GM12878 (cell line): ENCODE measurements at regions not wholly inside any gene's neighbourhood (a gene's known extent, or its start where the extent isn't known, plus 50 kb on each side); places are given as distances from the start of the nearest gene placed in this dataset.

Source experiments
- ATAC-seq: fragments of 200-7000 bp; cut with Tn5 transposase; 3 replicates; pipeline ENCODE4 v1.9.1; 2020; ENCODE audit warnings: mild to moderate bottlenecking, moderate library complexity
- BruUV-seq: library from RNA; stranded (reverse); fragments of 400-500 nt; replicated peaks from 2 replicates; lab custom pipeline; 2021; lab: Mats Ljungman, UMichigan
- CTCF ChIA-PET: fragments of 300-600 bp; sonication (Branson Sonifier 250); formaldehyde crosslinking; extraction: SDS; loops from one replicate; lab custom pipeline; 2021; ENCODE audit warnings: inconsistent platforms; lab: Yijun Ruan, JAX
- POLR2A ChIA-PET: fragments of 350-600 bp; formaldehyde crosslinking; extraction: SDS; loops from one replicate; lab custom pipeline; 2021; ENCODE audit warnings: inconsistent platforms; lab: Charles Lee
- RAD21 ChIA-PET: fragments of 300-600 bp; sonication (Branson Sonifier 250); formaldehyde crosslinking; loops from one replicate; lab custom pipeline; 2023; ENCODE audit warnings: antibody characterized with exemption; ENCODE audit not compliant: unreplicated experiment; lab: Charles Lee
- SMC1A ChIA-PET: fragments of 300-600 bp; sonication (Branson Sonifier 250); formaldehyde crosslinking; loops from one replicate; lab custom pipeline; 2023; ENCODE audit not compliant: unreplicated experiment, uncharacterized antibody; lab: Charles Lee
- DNase-seq: peaks from one replicate; pipeline ENCODE4 v3.0.0-alpha.2; 2011; ENCODE audit warnings: low read depth, low spot score
- FAIRE-seq: peaks from 3 replicates; lab custom pipeline; 2011; peaks lifted over from hg19 to GRCh38; lab: Jason Lieb, UNC
- H2AFZ ChIP-seq: 2 replicates; pipeline ENCODE4 v1.6.0; 2011; ENCODE audit warnings: low read depth, low read length, control low read depth; ENCODE audit not compliant: control insufficient read depth
- H3K27ac ChIP-seq: 2 replicates; pipeline ENCODE4 v1.5.1; 2011; ENCODE audit warnings: control low read depth; ENCODE audit not compliant: control insufficient read depth, insufficient read depth
- H3K27me3 ChIP-seq, 2 experiments: replicated peaks in 1 of 2; 2 replicates each; pipeline versions ENCODE4 v1.6.0 to v1.6.1; 2011; ENCODE audit warnings: low read length in 1 of 2; ENCODE audit not compliant: control insufficient read depth in 2 of 2, insufficient read depth in 2 of 2
- H3K36me3 ChIP-seq, 2 experiments: 2 replicates each; pipeline ENCODE4 v1.5.1; 2011; ENCODE audit warnings: low read length in 1 of 2; ENCODE audit not compliant: control insufficient read depth in 2 of 2, insufficient read depth in 2 of 2
- H3K4me1 ChIP-seq: 2 replicates; pipeline ENCODE4 v1.6.1; 2011; ENCODE audit warnings: mild to moderate bottlenecking, low read length, moderate library complexity, mixed read lengths; ENCODE audit not compliant: control insufficient read depth, insufficient read depth
- H3K4me2 ChIP-seq: 2 replicates; pipeline ENCODE4 v1.6.0; 2011; ENCODE audit warnings: control low read depth; ENCODE audit not compliant: control insufficient read depth, insufficient read depth
- H3K4me3 ChIP-seq: fragments of 200-600 bp; sonication (generic); 2 replicates; pipeline ENCODE4 v1.5.1; 2016
- H3K79me2 ChIP-seq: 2 replicates; pipeline ENCODE4 v1.6.0; 2011; ENCODE audit warnings: low read length; ENCODE audit not compliant: control insufficient read depth, insufficient read depth
- H3K9ac ChIP-seq: 2 replicates; pipeline ENCODE4 v1.8.0; 2011; ENCODE audit warnings: low read length, control low read depth, mixed read lengths; ENCODE audit not compliant: control insufficient read depth, insufficient read depth
- H3K9me3 ChIP-seq: replicated peaks from 3 replicates; pipeline ENCODE4 v1.5.1; 2011; ENCODE audit warnings: mild to moderate bottlenecking, low read length; ENCODE audit not compliant: control insufficient read depth, insufficient read depth
- H4K20me1 ChIP-seq: 2 replicates; pipeline ENCODE4 v1.6.0; 2011; ENCODE audit not compliant: control insufficient read depth, insufficient read depth
- BCLAF1 ChIP-seq: fragments of 450-650 bp; IDR thresholded peaks from 2 replicates; pipeline ENCODE4 v1.6.1; 2017; ENCODE audit warnings: antibody characterized with exemption, mild to moderate bottlenecking, moderate library complexity
- EED ChIP-seq: sonication (generic); IDR thresholded peaks from 2 replicates; pipeline ENCODE4 v1.6.1; 2016; ENCODE audit warnings: antibody characterized with exemption, low read depth
- IKZF2 ChIP-seq, 2 experiments: fragments of 450-650 bp; IDR thresholded peaks; 2 replicates each; pipeline ENCODE4 v1.6.1; 2017; ENCODE audit warnings: mild to moderate bottlenecking in 2 of 2, moderate library complexity in 2 of 2
- NKRF ChIP-seq: fragments of 450-650 bp; conservative IDR thresholded peaks from 2 replicates; pipeline ENCODE4 v1.6.1; 2017; ENCODE audit warnings: mild to moderate bottlenecking, moderate library complexity
- PAX5 ChIP-seq: IDR thresholded peaks from 2 replicates; pipeline ENCODE4 v1.6.1; 2011; ENCODE audit warnings: low read depth, low read length, borderline replicate concordance
- PAX8 ChIP-seq: fragments of 450-650 bp; IDR thresholded peaks from 2 replicates; pipeline ENCODE4 v1.6.1; 2017; ENCODE audit warnings: mild to moderate bottlenecking, moderate library complexity
- RAD51 ChIP-seq: fragments of 450-650 bp; IDR thresholded peaks from 2 replicates; pipeline ENCODE4 v1.6.1; 2016; ENCODE audit warnings: moderate library complexity, mild to moderate bottlenecking, inconsistent platforms
- SREBF2 ChIP-seq: IDR thresholded peaks from 2 replicates; pipeline ENCODE4 v1.6.1; 2012; ENCODE audit warnings: mild to moderate bottlenecking, low read length
- STAT3 ChIP-seq: IDR thresholded peaks from 2 replicates; pipeline ENCODE4 v1.6.1; 2011; ENCODE audit warnings: low read depth, low read length, improper control_type of control experiment
- ZNF384 ChIP-seq: IDR thresholded peaks from 2 replicates; pipeline ENCODE4 v1.6.1; 2012; ENCODE audit warnings: low read depth, mild to moderate bottlenecking, low read length, improper control_type of control experiment, borderline replicate concordance
- ZNF592 ChIP-seq: fragments of 450-650 bp; IDR thresholded peaks from 2 replicates; pipeline ENCODE4 v1.6.1; 2017; ENCODE audit warnings: mild to moderate bottlenecking, moderate library complexity
- ZNF622 ChIP-seq: fragments of 450-650 bp; IDR thresholded peaks from 2 replicates; pipeline ENCODE4 v1.6.1; 2017; ENCODE audit warnings: mild to moderate bottlenecking, inconsistent platforms
- ZNF687 ChIP-seq: fragments of 450-650 bp; IDR thresholded peaks from 2 replicates; pipeline ENCODE4 v1.6.1; 2017; ENCODE audit warnings: mild to moderate bottlenecking, moderate library complexity
- WGBS: methylation state at CpG from one replicate; pipeline ENCODE4 v1.1.6; 2016; ENCODE audit warnings: low lambda C conversion rate; ENCODE audit not compliant: insufficient replicate concordance, insufficient coverage; ENCODE audit errors: missing lambda C conversion rate; 5-methylcytosine and 5-hydroxymethylcytosine counted together
- in situ Hi-C: fragments of 300-500 bp; cut with MboI; formaldehyde crosslinking; loops from 9 replicates; pipeline ENCODE4 v1.14.3; 2018; ENCODE audit warnings: mixed read lengths
- intact Hi-C: fragments of 100-400 bp; cut with micrococcal nuclease; formaldehyde crosslinking; loops from one replicate; pipeline ENCODE4 v1.14.2; 2022; ENCODE audit not compliant: unreplicated experiment

- POLR2A ChIA-PET = no interaction called here
- Histone ChIP-seq H3K4me3 (no peak overlapping the region), H3K27me3 (no peaks in the 10 kb centered on the region), H4K20me1 (no peaks in the 10 kb centered on the region), H3K27ac (no peak overlapping the region), H3K79me2 (no peaks in the 10 kb centered on the region), H3K36me3 (no peaks in the 10 kb centered on the region), H3K4me1 (no peaks in the 10 kb centered on the region), H3K9ac (no peak overlapping the region), H3K9me3 (no peaks in the 10 kb centered on the region; the same call in 2 of the 3 replicates), H2AFZ (no peak overlapping the region), H3K4me2 (no peak overlapping the region)
- ATAC-seq = no peak
- CTCF ChIA-PET = no interaction called here
- DNase-seq = no peak
- FAIRE-seq = no peak
- SMC1A ChIA-PET = no interaction called here
- RAD21 ChIA-PET = no interaction called here
- 4% methylated on average over 4 of the region's 4 CpGs for WGBS
- in situ Hi-C loops = no loop called here
- no TSS peak for BruUV-seq
- intact Hi-C loops = no loop called here
- no peak for TF ChIP-seq ZNF687
- no peak for TF ChIP-seq SREBF2
- TF ChIP-seq PAX5 = no peak
- no peak for TF ChIP-seq STAT3
- TF ChIP-seq EED = no peak
- no peak for TF ChIP-seq ZNF622
- TF ChIP-seq BCLAF1 = no peak
- no peak for TF ChIP-seq RAD51
- no peak for TF ChIP-seq PAX8
- TF ChIP-seq ZNF384 = no peak
- TF ChIP-seq NKRF = no peak
- no peak for TF ChIP-seq IKZF2 (IDR thresholded peaks at IDR 0.05)
- no peak for TF ChIP-seq ZNF592
These were observed 122.0 kb downstream of the TWIST2 start for GRCh38 chr2:238969857-238970256.
